Keratinocyte (primary cell): ENCODE measurements at regions not wholly inside any gene's neighbourhood (a gene's known extent, or its start where the extent isn't known, plus 50 kb on each side); places are given as distances from the start of the nearest gene placed in this dataset.
"Not testable (repeated sequence)": the region's sequence is repeated elsewhere in the genome, so short reads cannot be mapped to it uniquely, and the experiment has no call there.

Source experiments
- DNase-seq: peaks from one replicate; pipeline ENCODE4 v3.0.0-alpha.2; 2011; ENCODE audit warnings: low read depth, missing footprints, low spot score
- FAIRE-seq: peaks from 2 replicates; lab custom pipeline; 2011; peaks lifted over from hg19 to GRCh38; lab: Jason Lieb, UNC
- H2AFZ ChIP-seq: 2 replicates; pipeline ENCODE4 v1.6.0; 2012; ENCODE audit warnings: low read length, control low read depth, inconsistent platforms; ENCODE audit not compliant: control insufficient read depth
- H3K27ac ChIP-seq: 2 replicates; pipeline ENCODE4 v1.5.1; 2011; ENCODE audit warnings: low read length; ENCODE audit not compliant: control insufficient read depth, insufficient read depth
- H3K27me3 ChIP-seq: 3 replicates; pipeline ENCODE4 v1.6.0; 2011; ENCODE audit warnings: low read length; ENCODE audit not compliant: control insufficient read depth, insufficient read depth; ENCODE audit errors: extremely low read depth
- H3K36me3 ChIP-seq, 2 experiments: 2 replicates in 1 of 2; 3 replicates in 1 of 2; pipeline ENCODE4 v1.5.1; 2011; ENCODE audit warnings: low read length in 2 of 2, mild to moderate bottlenecking in 1 of 2; ENCODE audit not compliant: control insufficient read depth in 2 of 2, insufficient read depth in 2 of 2; ENCODE audit errors: extremely low read depth in 1 of 2
- H3K4me1 ChIP-seq: 3 replicates; pipeline ENCODE4 v1.5.1; 2011; ENCODE audit warnings: low read length; ENCODE audit not compliant: control insufficient read depth, insufficient read depth; ENCODE audit errors: extremely low read depth
- H3K4me2 ChIP-seq: 3 replicates; pipeline ENCODE4 v1.6.0; 2011; ENCODE audit warnings: low read depth, low read length; ENCODE audit not compliant: control insufficient read depth, insufficient read depth; ENCODE audit errors: extremely low read depth
- H3K4me3 ChIP-seq, 3 experiments: fragments of 200-600 bp in 1 of 3; sonication (generic) in 1 of 3; 2 replicates in 2 of 3; 3 replicates in 1 of 3; pipeline ENCODE4 v1.5.1; 2011 to 2016; ENCODE audit warnings: low read length in 3 of 3, mild to moderate bottlenecking in 3 of 3, control low read depth in 2 of 3, inconsistent platforms in 1 of 3, low read depth in 1 of 3, mixed read lengths in 1 of 3, mixed run types in 1 of 3, moderate library complexity in 1 of 3; ENCODE audit not compliant: control insufficient read depth in 2 of 3, insufficient read depth in 2 of 3; ENCODE audit errors: extremely low read depth in 1 of 3
- H3K79me2 ChIP-seq: 2 replicates; pipeline ENCODE4 v1.6.0; 2012; ENCODE audit warnings: low read length; ENCODE audit not compliant: control insufficient read depth, insufficient read depth
- H3K9ac ChIP-seq: 3 replicates; pipeline ENCODE4 v1.6.0; 2011; ENCODE audit warnings: low read length; ENCODE audit not compliant: control insufficient read depth, insufficient read depth; ENCODE audit errors: extremely low read depth
- H3K9me1 ChIP-seq: 3 replicates; pipeline ENCODE4 v1.6.0; 2011; ENCODE audit warnings: low read length; ENCODE audit not compliant: control insufficient read depth, insufficient read depth; ENCODE audit errors: extremely low read depth
- H3K9me3 ChIP-seq: 2 replicates; pipeline ENCODE4 v1.5.1; 2012; ENCODE audit warnings: low read depth, low read length; ENCODE audit not compliant: control insufficient read depth
- H4K20me1 ChIP-seq: 3 replicates; pipeline ENCODE4 v1.6.0; 2011; ENCODE audit warnings: low read length; ENCODE audit not compliant: control insufficient read depth, insufficient read depth; ENCODE audit errors: extremely low read depth
- EZH2 ChIP-seq: IDR thresholded peaks from one replicate; pipeline ENCODE4 v1.6.1; 2012; ENCODE audit warnings: inconsistent platforms, mild to moderate bottlenecking, low read length, moderate library complexity
- dilution Hi-C: fragments of 300-500 bp; cut with MboI; formaldehyde crosslinking; loops from one replicate; pipeline ENCODE4 v1.7.0; 2020; ENCODE audit warnings: low sequenced_read_pairs; ENCODE audit not compliant: extremely low pct_ligation_motif_present
- TF ChIP-seq, protein P1 (sequence below), 3 experiments: IDR thresholded peaks in 1 of 3; conservative IDR thresholded peaks in 1 of 3; optimal IDR thresholded peaks in 1 of 3; 2 replicates in 2 of 3; 3 replicates in 1 of 3; pipeline versions ENCODE3 to v1.5.1; 2011; ENCODE audit warnings: low read length in 3 of 3, mild to moderate bottlenecking in 3 of 3, moderate library complexity in 2 of 3, control low read depth in 1 of 3, inconsistent platforms in 1 of 3; ENCODE audit not compliant: insufficient read depth in 2 of 3; ENCODE audit errors: extremely low read depth in 1 of 3

DNA sequence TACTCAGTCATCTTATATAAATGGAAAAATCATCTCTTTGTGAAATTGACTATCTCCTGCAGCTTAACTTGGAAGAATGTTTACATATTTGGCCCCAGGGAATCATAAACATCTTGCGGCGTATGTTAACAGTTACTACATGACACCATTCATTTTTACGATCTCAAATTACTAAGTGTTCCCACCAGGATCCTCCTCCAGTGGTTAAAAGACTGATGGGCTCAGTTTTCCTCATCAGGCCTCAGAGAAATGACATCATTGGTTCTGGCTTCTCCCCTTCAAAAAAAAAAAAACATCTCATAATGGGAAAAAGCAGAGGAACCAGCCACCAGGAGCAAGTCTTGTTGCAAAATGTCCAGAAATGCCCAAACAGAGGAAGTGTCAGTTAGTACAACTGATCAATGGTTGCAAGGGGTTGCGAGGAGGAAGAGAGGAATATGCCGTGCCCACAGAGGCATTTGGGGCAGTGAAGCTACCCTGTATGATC, 70.5 kb upstream of the LIPC start:
- Histone ChIP-seq H3K9me1 (no peaks in the 10 kb centered on the region), H3K4me1 (peaks cover 10% of the 10 kb centered on the region), H2AFZ (no peak overlapping the region), H3K27ac (no peak overlapping the region), H3K9ac (no peak overlapping the region), H3K4me2 (no peak overlapping the region), H3K9me3 (no peaks in the 10 kb centered on the region), H3K4me3 (no peak overlapping the region), H3K27me3 (no peaks in the 10 kb centered on the region), H3K79me2 (no peaks in the 10 kb centered on the region), H4K20me1 (no peaks in the 10 kb centered on the region), H3K36me3 (no peaks in the 10 kb centered on the region)
- dilution Hi-C loops, result no loop called here
- no peak for DNase-seq
- FAIRE-seq, result no peak
- TF ChIP-seq, protein P1, sequence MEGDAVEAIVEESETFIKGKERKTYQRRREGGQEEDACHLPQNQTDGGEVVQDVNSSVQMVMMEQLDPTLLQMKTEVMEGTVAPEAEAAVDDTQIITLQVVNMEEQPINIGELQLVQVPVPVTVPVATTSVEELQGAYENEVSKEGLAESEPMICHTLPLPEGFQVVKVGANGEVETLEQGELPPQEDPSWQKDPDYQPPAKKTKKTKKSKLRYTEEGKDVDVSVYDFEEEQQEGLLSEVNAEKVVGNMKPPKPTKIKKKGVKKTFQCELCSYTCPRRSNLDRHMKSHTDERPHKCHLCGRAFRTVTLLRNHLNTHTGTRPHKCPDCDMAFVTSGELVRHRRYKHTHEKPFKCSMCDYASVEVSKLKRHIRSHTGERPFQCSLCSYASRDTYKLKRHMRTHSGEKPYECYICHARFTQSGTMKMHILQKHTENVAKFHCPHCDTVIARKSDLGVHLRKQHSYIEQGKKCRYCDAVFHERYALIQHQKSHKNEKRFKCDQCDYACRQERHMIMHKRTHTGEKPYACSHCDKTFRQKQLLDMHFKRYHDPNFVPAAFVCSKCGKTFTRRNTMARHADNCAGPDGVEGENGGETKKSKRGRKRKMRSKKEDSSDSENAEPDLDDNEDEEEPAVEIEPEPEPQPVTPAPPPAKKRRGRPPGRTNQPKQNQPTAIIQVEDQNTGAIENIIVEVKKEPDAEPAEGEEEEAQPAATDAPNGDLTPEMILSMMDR (optimal IDR thresholded peaks at IDR 0.05 in 1 of 3, IDR thresholded peaks at IDR 0.05 in 1 of 3, conservative IDR thresholded peaks at IDR 0.05 in 1 of 3; ENCODE audit: extremely low read depth in 1 of 3, insufficient read depth in 2 of 3, low read length in 3 of 3), result no peak
- no peak for TF ChIP-seq EZH2

DNA sequence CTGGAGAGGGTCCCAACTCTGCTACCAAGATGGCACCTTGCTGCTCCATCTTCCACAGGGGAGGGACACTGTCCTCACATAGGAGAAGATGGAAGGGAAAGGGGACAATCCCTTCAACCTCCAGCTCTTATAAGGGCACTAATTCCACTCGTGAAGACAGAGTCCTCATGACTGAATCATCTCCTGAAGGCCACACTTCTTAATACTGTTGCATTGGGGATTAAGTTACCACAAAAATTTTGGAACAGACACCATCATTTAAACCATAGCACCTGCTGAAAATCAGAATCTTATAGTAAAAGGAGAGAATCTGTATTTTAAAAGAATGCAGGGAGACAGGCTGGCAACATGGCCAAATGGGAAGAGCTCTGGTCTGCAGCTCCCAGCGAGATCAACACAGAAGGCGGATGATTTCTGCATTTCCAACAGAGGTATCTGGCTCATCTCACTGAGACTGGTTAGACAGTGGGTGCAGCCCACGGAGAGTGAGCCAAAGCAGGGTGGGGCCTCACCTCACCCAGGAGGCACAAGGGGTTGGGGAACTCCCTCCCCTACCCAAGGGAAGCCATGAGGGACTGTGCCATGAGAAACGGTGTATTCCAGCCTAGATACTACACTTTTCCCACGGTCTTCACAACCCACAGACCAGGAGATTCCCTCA, 69.4 kb upstream of the LIPC start:
- DNase-seq (no peak), FAIRE-seq (no peak)
- Histone ChIP-seq H3K4me2 (no peak overlapping the region), H3K4me3 (no peak overlapping the region), H3K9me1 (no peaks in the 10 kb centered on the region), H3K9ac (no peak overlapping the region), H3K27me3 (no peaks in the 10 kb centered on the region), H3K27ac (no peak overlapping the region), H3K4me1 (peaks cover 10% of the 10 kb centered on the region), H3K9me3 (no peaks in the 10 kb centered on the region), H4K20me1 (no peaks in the 10 kb centered on the region), H2AFZ (no peak overlapping the region), H3K36me3 (no peaks in the 10 kb centered on the region), H3K79me2 (no peaks in the 10 kb centered on the region)
- TF ChIP-seq EZH2, result no peak
- TF ChIP-seq, protein P1 (optimal IDR thresholded peaks at IDR 0.05 in 1 of 3, IDR thresholded peaks at IDR 0.05 in 1 of 3, conservative IDR thresholded peaks at IDR 0.05 in 1 of 3; ENCODE audit: extremely low read depth in 1 of 3, insufficient read depth in 2 of 3, low read length in 3 of 3), result no peak
- dilution Hi-C loops, result no loop called here

DNA sequence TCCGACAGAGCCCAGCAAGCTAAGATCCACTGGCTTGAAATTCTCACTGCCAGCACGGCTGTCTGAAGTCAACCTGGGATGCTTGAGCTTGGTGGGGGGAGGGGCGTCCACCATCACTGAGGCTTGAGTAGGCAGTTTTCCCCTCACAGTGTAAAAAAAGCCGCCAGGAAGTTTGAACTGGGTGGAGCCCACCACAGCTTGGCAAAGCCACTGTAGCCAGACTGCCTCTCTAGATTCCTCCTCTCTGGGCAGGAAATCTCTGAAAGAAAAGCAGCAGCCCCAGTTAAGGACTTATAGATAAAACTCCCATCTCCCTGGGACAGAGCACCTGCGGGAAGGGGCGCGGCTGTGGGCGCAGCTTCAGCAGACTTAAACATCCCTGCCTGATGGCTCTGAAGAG, 68.7 kb upstream of the LIPC start:
- H3K9me1 ChIP-seq, H4K20me1 ChIP-seq, H3K27ac ChIP-seq, H3K4me3 ChIP-seq, H3K36me3 ChIP-seq, FAIRE-seq, H3K9ac ChIP-seq, H2AFZ ChIP-seq, H3K9me3 ChIP-seq, H3K79me2 ChIP-seq, H3K27me3 ChIP-seq, DNase-seq, H3K4me2 ChIP-seq, dilution Hi-C loops: not testable (repeated sequence)
- H3K4me1 ChIP-seq, result peaks cover 10% of the 10 kb centered on the region

DNA sequence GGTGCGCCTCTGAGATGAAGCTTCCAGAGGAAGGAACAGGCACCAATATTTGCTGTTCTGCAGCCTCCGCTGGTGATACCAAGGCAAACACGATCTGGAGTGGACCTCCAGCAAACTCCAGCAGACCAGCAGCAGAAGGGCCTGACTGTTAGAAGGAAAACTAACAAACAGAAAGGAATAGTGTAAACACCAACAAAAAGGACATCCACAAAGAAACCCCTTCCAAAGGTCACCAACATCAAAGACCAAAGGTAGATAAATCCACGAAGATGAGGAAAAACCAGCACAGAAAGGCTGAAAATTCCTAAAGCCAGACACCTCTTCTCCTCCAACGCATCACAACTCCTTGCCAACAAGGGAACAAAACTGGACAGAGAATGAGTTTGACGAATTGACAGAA, 68.1 kb upstream of the LIPC start:
- H2AFZ ChIP-seq, H3K9me3 ChIP-seq, H3K9me1 ChIP-seq, H3K9ac ChIP-seq, H3K4me2 ChIP-seq, H3K79me2 ChIP-seq, H3K36me3 ChIP-seq, H3K27me3 ChIP-seq, FAIRE-seq, H3K4me3 ChIP-seq, H3K27ac ChIP-seq, DNase-seq, dilution Hi-C loops, H4K20me1 ChIP-seq: not testable (repeated sequence)
- peaks cover 10% of the 10 kb centered on the region for H3K4me1 ChIP-seq
